H1 (cell line): ENCODE measurements at regions not wholly inside any gene's neighbourhood (a gene's known extent, or its start where the extent isn't known, plus 50 kb on each side); places are given as distances from the start of the nearest gene placed in this dataset.

Experiments
- CTCF ChIA-PET: fragments of 300-600 bp; sonication (Branson Sonifier 250); formaldehyde crosslinking; loops from one replicate; lab custom pipeline; 2021; ENCODE audit not compliant: partially characterized antibody; lab: Charles Lee
- POLR2A ChIA-PET: fragments of 300-600 bp; sonication (Branson Sonifier 250); formaldehyde crosslinking; loops from one replicate; lab custom pipeline; 2021; ENCODE audit warnings: inconsistent platforms; ENCODE audit not compliant: partially characterized antibody; lab: Charles Lee
- DNase-seq, 2 experiments: peaks; one replicate each; pipeline versions ENCODE4 v3.0.0 to v3.0.0-alpha.2; 2010 to 2022; ENCODE audit warnings: low spot score in 2 of 2, low read depth in 1 of 2, mixed read lengths in 1 of 2
- FAIRE-seq: peaks from 2 replicates; lab custom pipeline; 2011; peaks lifted over from hg19 to GRCh38; lab: Jason Lieb, UNC
- H2AFZ ChIP-seq: 2 replicates; pipeline ENCODE4 v1.8.1; 2012; ENCODE audit warnings: low read length, inconsistent platforms
- H2AK5ac ChIP-seq: 2 replicates; pipeline ENCODE4 v1.6.1; 2013; ENCODE audit warnings: low read depth, low read length
- H2BK120ac ChIP-seq: replicated peaks from 2 replicates; pipeline ENCODE3; 2013; ENCODE audit warnings: low read depth, low read length, inconsistent platforms
- H2BK12ac ChIP-seq: 2 replicates; pipeline ENCODE4 v1.6.1; 2013; ENCODE audit warnings: low read depth, low read length
- H2BK15ac ChIP-seq: 2 replicates; pipeline ENCODE4 v1.6.1; 2013; ENCODE audit warnings: low read length
- H2BK20ac ChIP-seq: 2 replicates; pipeline ENCODE4 v1.6.1; 2013; ENCODE audit warnings: low read length
- H2BK5ac ChIP-seq: 2 replicates; pipeline ENCODE4 v1.6.1; 2013; ENCODE audit warnings: low read depth, low read length
- H3K14ac ChIP-seq: 2 replicates; pipeline ENCODE4 v1.6.1; 2013; ENCODE audit warnings: inconsistent platforms; ENCODE audit not compliant: insufficient read length
- H3K18ac ChIP-seq: 2 replicates; pipeline ENCODE4 v1.6.1; 2013; ENCODE audit warnings: low read length; ENCODE audit errors: extremely low read depth
- H3K23ac ChIP-seq: 2 replicates; pipeline ENCODE4 v1.6.1; 2013; ENCODE audit warnings: inconsistent platforms; ENCODE audit not compliant: insufficient read length
- H3K23me2 ChIP-seq: 2 replicates; pipeline ENCODE4 v1.6.1; 2013; ENCODE audit warnings: low read depth, low read length
- H3K27ac ChIP-seq: 2 replicates; pipeline ENCODE4 v1.6.1; 2011; ENCODE audit warnings: low read depth, low read length, inconsistent platforms
- H3K27me3 ChIP-seq, 4 experiments: replicated peaks in 1 of 4; 1 replicate in 1 of 4; 2 replicates in 3 of 4; pipeline versions ENCODE4 v1.6.1 to v1.8.1; 2011 to 2013; ENCODE audit warnings: low read length in 3 of 4, mild to moderate bottlenecking in 3 of 4, inconsistent platforms in 2 of 4, mixed read lengths in 2 of 4, moderate library complexity in 1 of 4; ENCODE audit not compliant: control insufficient read depth in 3 of 4, insufficient read depth in 3 of 4; ENCODE audit errors: extremely low read depth in 1 of 4
- H3K36me3 ChIP-seq, 4 experiments: 2 replicates each; pipeline versions ENCODE4 v1.6.1 to v1.8.1; 2011 to 2013; ENCODE audit warnings: mild to moderate bottlenecking in 4 of 4, low read length in 3 of 4, moderate library complexity in 2 of 4, control low read depth in 1 of 4, inconsistent platforms in 1 of 4; ENCODE audit not compliant: insufficient read depth in 4 of 4, control insufficient read depth in 2 of 4
- H3K4ac ChIP-seq: replicated peaks from 2 replicates; pipeline ENCODE3; 2013; ENCODE audit warnings: low read length, low read depth, mixed read lengths, inconsistent platforms; ENCODE audit not compliant: insufficient read length
- H3K4me1 ChIP-seq, 4 experiments: replicated peaks in 1 of 4; 1 replicate in 1 of 4; 2 replicates in 3 of 4; pipeline versions ENCODE4 v1.6.1 to v1.8.1; 2011 to 2013; ENCODE audit warnings: low read length in 3 of 4, inconsistent platforms in 2 of 4, mixed read lengths in 1 of 4; ENCODE audit not compliant: insufficient read depth in 4 of 4, control insufficient read depth in 3 of 4
- H3K4me2 ChIP-seq, 2 experiments: 2 replicates each; pipeline versions ENCODE4 v1.6.1 to v1.8.1; 2011 to 2013; ENCODE audit warnings: low read depth in 2 of 2, low read length in 2 of 2, control low read depth in 1 of 2, inconsistent platforms in 1 of 2, mild to moderate bottlenecking in 1 of 2; ENCODE audit not compliant: insufficient read depth in 1 of 2
- H3K4me3 ChIP-seq, 4 experiments: fragments of 200-600, 300-600 bp in 1 of 4; sonication (generic), shearing (Covaris generic), sonication (Bioruptor Twin) in 1 of 4; 2 replicates each; pipeline versions ENCODE4 v1.5.1 to v1.8.1; 2011 to 2016; ENCODE audit warnings: low read length in 4 of 4, low read depth in 3 of 4, control low read depth in 2 of 4, inconsistent platforms in 2 of 4, mild to moderate bottlenecking in 2 of 4, mixed read lengths in 1 of 4, moderate library complexity in 1 of 4; ENCODE audit not compliant: insufficient read depth in 2 of 4; ENCODE audit errors: extremely low read depth in 1 of 4
- H3K56ac ChIP-seq: replicated peaks from 2 replicates; pipeline ENCODE3; 2013; ENCODE audit warnings: low read depth, mild to moderate bottlenecking, mixed read lengths, low read length, inconsistent platforms; ENCODE audit not compliant: insufficient read length
- H3K79me1 ChIP-seq: 2 replicates; pipeline ENCODE4 v1.6.1; 2013; ENCODE audit warnings: low read depth, low read length, control low read depth
- H3K79me2 ChIP-seq, 2 experiments: 2 replicates each; pipeline versions ENCODE4 v1.6.1 to v1.8.1; 2012 to 2013; ENCODE audit warnings: low read length in 2 of 2, mild to moderate bottlenecking in 2 of 2, inconsistent platforms in 1 of 2; ENCODE audit not compliant: insufficient read depth in 2 of 2, control insufficient read depth in 1 of 2
- H3K9ac ChIP-seq, 4 experiments: replicated peaks in 1 of 4; 1 replicate in 1 of 4; 2 replicates in 3 of 4; pipeline versions ENCODE4 v1.6.1 to v1.8.1; 2011 to 2013; ENCODE audit warnings: low read depth in 3 of 4, low read length in 3 of 4, control low read depth in 2 of 4, mild to moderate bottlenecking in 2 of 4, moderate library complexity in 2 of 4, inconsistent platforms in 1 of 4; ENCODE audit errors: extremely low read depth in 1 of 4
- H3K9me3 ChIP-seq, 2 experiments: 2 replicates each; pipeline versions ENCODE4 v1.6.1 to v1.8.1; 2012 to 2013; ENCODE audit warnings: mild to moderate bottlenecking in 2 of 2, moderate library complexity in 2 of 2, control low read depth in 1 of 2, inconsistent platforms in 1 of 2, low read depth in 1 of 2, low read length in 1 of 2, mixed read lengths in 1 of 2; ENCODE audit not compliant: insufficient read depth in 2 of 2
- H4K20me1 ChIP-seq, 2 experiments: replicated peaks in 1 of 2; 2 replicates each; pipeline versions ENCODE3 to v1.8.1; 2011 to 2013; ENCODE audit warnings: inconsistent platforms in 2 of 2, low read length in 2 of 2, mild to moderate bottlenecking in 1 of 2; ENCODE audit not compliant: insufficient read depth in 2 of 2, control insufficient read depth in 1 of 2
- H4K5ac ChIP-seq: 2 replicates; pipeline ENCODE4 v1.6.1; 2013; ENCODE audit warnings: low read length, low read depth, mixed read lengths, inconsistent platforms; ENCODE audit not compliant: insufficient read length
- H4K8ac ChIP-seq: 2 replicates; pipeline ENCODE4 v1.8.0; 2013; ENCODE audit warnings: mild to moderate bottlenecking, moderate library complexity, low read length, inconsistent platforms; ENCODE audit not compliant: insufficient read depth; ENCODE audit errors: extremely low read depth
- H4K91ac ChIP-seq: replicated peaks from 2 replicates; pipeline ENCODE3; 2013; ENCODE audit warnings: low read length, mixed read lengths, inconsistent platforms; ENCODE audit not compliant: insufficient read length
- CEBPB ChIP-seq: IDR thresholded peaks from 2 replicates; pipeline ENCODE4 v1.6.1; 2012; ENCODE audit warnings: low read depth, low read length
- CHD2 ChIP-seq: IDR thresholded peaks from 2 replicates; pipeline ENCODE4 v1.6.1; 2012; ENCODE audit warnings: low read length, improper control_type of control experiment
- HDAC6 ChIP-seq: IDR thresholded peaks from one replicate; pipeline ENCODE4 v1.7.1; 2012; ENCODE audit warnings: low read depth, mild to moderate bottlenecking, inconsistent platforms, low read length, moderate library complexity
- JUN ChIP-seq: IDR thresholded peaks from 2 replicates; pipeline ENCODE4 v1.6.1; 2011; ENCODE audit warnings: low read depth, mild to moderate bottlenecking, improper control_type of control experiment, low read length
- KDM1A ChIP-seq: fragments of 200-600, 300-600 bp; sonication (generic); IDR thresholded peaks from 2 replicates; pipeline ENCODE4 v1.7.1; 2016; ENCODE audit warnings: mild to moderate bottlenecking, low read length, borderline replicate concordance
- MAFK ChIP-seq: IDR thresholded peaks from 2 replicates; pipeline ENCODE4 v1.6.1; 2012; ENCODE audit warnings: low read depth, mild to moderate bottlenecking, improper control_type of control experiment, low read length
- RXRA ChIP-seq: IDR thresholded peaks from 2 replicates; pipeline ENCODE4 v1.6.1; 2011; ENCODE audit warnings: low read depth, mild to moderate bottlenecking, low read length, moderate library complexity; ENCODE audit not compliant: insufficient read depth
- SAP30 ChIP-seq: fragments of 300-600 bp; sonication (generic); IDR thresholded peaks from 2 replicates; pipeline ENCODE4 v1.7.1; 2012; ENCODE audit warnings: low read length, moderate library complexity, mild to moderate bottlenecking, inconsistent platforms; ENCODE audit not compliant: insufficient read depth, insufficient replicate concordance
- SP2 ChIP-seq: IDR thresholded peaks from 2 replicates; pipeline ENCODE4 v1.6.1; 2012; ENCODE audit warnings: mild to moderate bottlenecking, low read length, inconsistent platforms
- TCF12 ChIP-seq: IDR thresholded peaks from 2 replicates; pipeline ENCODE4 v1.6.1; 2011; ENCODE audit warnings: low read depth, mild to moderate bottlenecking, low read length
- WGBS, 2 experiments: shearing (Covaris generic) in 1 of 2; methylation state at CpG; one replicate each; pipeline versions ENCODE4 v1.1.6 to v1.1.7; 2013 to 2015; ENCODE audit warnings: low lambda C conversion rate in 2 of 2, mixed read lengths in 2 of 2, inconsistent platforms in 1 of 2, low coverage in 1 of 2, missing lambda C conversion rate in 1 of 2; ENCODE audit not compliant: insufficient replicate concordance in 2 of 2, insufficient coverage in 1 of 2, insufficient read length in 1 of 2; ENCODE audit errors: extremely low coverage in 1 of 2, missing lambda C conversion rate in 1 of 2; 5-methylcytosine and 5-hydroxymethylcytosine counted together
- TF ChIP-seq, protein P1 (sequence below): IDR thresholded peaks from 2 replicates; pipeline ENCODE4 v1.6.1; 2011; ENCODE audit warnings: low read length, improper control_type of control experiment
- TF ChIP-seq, protein P2 (sequence below): IDR thresholded peaks from 2 replicates; pipeline ENCODE4 v1.6.1; 2011; ENCODE audit warnings: low read depth, mild to moderate bottlenecking, low read length; ENCODE audit not compliant: insufficient read depth
- TF ChIP-seq, protein P3 (sequence below): IDR thresholded peaks from 2 replicates; pipeline ENCODE4 v1.6.1; 2012; ENCODE audit warnings: inconsistent platforms

DNA sequence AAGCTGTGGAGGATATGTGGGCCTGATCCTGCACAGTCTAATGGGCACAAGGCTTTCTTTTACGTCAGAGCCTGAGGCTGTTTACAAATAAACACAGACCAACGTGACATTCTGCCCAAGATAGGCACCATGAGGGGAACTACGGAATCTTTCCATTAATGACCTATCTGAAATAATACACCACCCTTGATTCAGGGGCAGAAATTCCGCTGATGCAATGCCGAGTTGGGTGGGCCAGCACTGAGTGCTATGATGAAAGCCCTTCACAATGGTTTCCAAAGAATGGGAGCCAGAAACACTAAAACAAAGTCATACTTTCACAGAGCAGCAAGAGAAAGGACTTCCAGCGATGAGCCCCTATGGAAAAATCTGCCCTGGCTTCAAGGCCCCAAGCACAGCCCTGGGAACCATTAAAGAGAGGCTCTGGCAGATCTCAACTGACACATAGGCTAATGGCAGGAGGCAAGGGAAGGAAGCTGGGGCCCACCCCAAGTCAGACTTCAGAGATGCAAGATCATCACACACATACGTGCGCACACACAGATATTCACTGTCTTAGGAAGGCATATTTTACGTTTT lies 72.2 kb upstream of the DLX6 start:
- H4K20me1 ChIP-seq: no peaks in the 10 kb centered on the region
- no peak overlapping the region for H3K4me2 ChIP-seq
- H3K23me2 ChIP-seq: no peaks in the 10 kb centered on the region
- no peak overlapping the region for H3K56ac ChIP-seq
- no peaks in the 10 kb centered on the region for H3K79me2 ChIP-seq
- no peak overlapping the region for H2AFZ ChIP-seq
- H2BK120ac ChIP-seq: no peak overlapping the region
- no peak overlapping the region for H3K23ac ChIP-seq
- H3K27ac ChIP-seq: no peak overlapping the region
- H2BK20ac ChIP-seq: no peak overlapping the region
- H4K8ac ChIP-seq: no peak overlapping the region
- no peak overlapping the region for H4K5ac ChIP-seq
- H3K14ac ChIP-seq: no peak overlapping the region
- no peak overlapping the region for H2BK12ac ChIP-seq
- ChIA-PET POLR2A (no interaction called here), CTCF (no interaction called here)
- no peak overlapping the region for H2BK5ac ChIP-seq
- no peaks in the 10 kb centered on the region for H3K27me3 ChIP-seq
- no peaks in the 10 kb centered on the region for H3K79me1 ChIP-seq
- H3K4ac ChIP-seq: no peak overlapping the region
- FAIRE-seq (no peak), DNase-seq (no peak)
- no peaks in the 10 kb centered on the region for H3K9me3 ChIP-seq
- WGBS, 2 experiments: 84% methylated on average over 9 of the region's 9 CpGs; no CpG with 5 or more reads in 1 of the 2 experiments
- H2AK5ac ChIP-seq: no peak overlapping the region
- H3K36me3 ChIP-seq: no peaks in the 10 kb centered on the region
- H2BK15ac ChIP-seq: no peak overlapping the region
- H3K9ac ChIP-seq: no peak overlapping the region
- no peaks in the 10 kb centered on the region for H3K4me1 ChIP-seq
- no peak overlapping the region for H3K18ac ChIP-seq
- H3K4me3 ChIP-seq: no peak overlapping the region
- H4K91ac ChIP-seq: no peak overlapping the region
- TF ChIP-seq MAFK: no peak
- TF ChIP-seq, protein P1, sequence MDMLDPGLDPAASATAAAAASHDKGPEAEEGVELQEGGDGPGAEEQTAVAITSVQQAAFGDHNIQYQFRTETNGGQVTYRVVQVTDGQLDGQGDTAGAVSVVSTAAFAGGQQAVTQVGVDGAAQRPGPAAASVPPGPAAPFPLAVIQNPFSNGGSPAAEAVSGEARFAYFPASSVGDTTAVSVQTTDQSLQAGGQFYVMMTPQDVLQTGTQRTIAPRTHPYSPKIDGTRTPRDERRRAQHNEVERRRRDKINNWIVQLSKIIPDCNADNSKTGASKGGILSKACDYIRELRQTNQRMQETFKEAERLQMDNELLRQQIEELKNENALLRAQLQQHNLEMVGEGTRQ: no peak
- TF ChIP-seq SAP30: no peak
- TF ChIP-seq KDM1A: no peak
- no peak for TF ChIP-seq RXRA
- no peak for TF ChIP-seq SP2
- TF ChIP-seq TCF12: no peak
- TF ChIP-seq HDAC6: no peak
- TF ChIP-seq, protein P2, sequence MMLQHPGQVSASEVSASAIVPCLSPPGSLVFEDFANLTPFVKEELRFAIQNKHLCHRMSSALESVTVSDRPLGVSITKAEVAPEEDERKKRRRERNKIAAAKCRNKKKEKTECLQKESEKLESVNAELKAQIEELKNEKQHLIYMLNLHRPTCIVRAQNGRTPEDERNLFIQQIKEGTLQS: no peak
- no peak for TF ChIP-seq CHD2
- TF ChIP-seq, protein P3, sequence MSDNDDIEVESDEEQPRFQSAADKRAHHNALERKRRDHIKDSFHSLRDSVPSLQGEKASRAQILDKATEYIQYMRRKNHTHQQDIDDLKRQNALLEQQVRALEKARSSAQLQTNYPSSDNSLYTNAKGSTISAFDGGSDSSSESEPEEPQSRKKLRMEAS: no peak
- no peak for TF ChIP-seq JUN
- TF ChIP-seq CEBPB: no peak
